ENCODE measurements at regions not wholly inside any gene's neighbourhood (a gene's known extent, or its start where the extent isn't known, plus 50 kb on each side); places are given as distances from the start of the nearest gene placed in this dataset.

DNA sequence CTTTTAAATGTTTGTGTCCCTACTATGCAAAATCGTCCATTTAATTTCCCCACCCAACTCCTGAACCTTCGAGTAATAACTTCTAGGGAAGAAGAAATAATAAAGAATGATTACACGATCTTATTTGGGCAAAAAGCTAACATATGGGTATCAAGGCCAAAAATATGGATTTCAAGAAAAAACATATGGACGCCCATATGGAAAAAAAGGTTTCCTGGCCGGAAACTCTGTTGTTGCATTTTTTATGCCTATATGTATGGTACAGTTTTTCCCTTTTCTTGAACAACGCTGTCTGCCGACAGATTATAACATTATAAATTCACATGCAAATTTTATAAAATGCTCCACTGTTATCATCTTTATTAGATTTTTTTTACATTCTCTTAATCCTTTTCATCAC is 167.6 kb upstream of the ESRRG start:
- no peak for TF ChIP-seq POLR2A (IDR thresholded peaks at IDR 0.05; ENCODE audit: low read depth, low read length)
- no peak for TF ChIP-seq SPI1 (IDR thresholded peaks at IDR 0.05; ENCODE audit: low read depth, low read length)
- no peak for TF ChIP-seq PAX5 (IDR thresholded peaks at IDR 0.05; ENCODE audit: insufficient read depth, low read length, severe bottlenecking)
- TF ChIP-seq POLR2AphosphoS5 (IDR thresholded peaks at IDR 0.05; ENCODE audit: low read depth, low read length) = no peak

Measured in GM12891 (cell line).